ENCODE measurements at regions not wholly inside any gene's neighbourhood (a gene's known extent, or its start where the extent isn't known, plus 50 kb on each side); places are given as distances from the start of the nearest gene placed in this dataset.
"Not testable (repeated sequence)": the region's sequence is repeated elsewhere in the genome, so short reads cannot be mapped to it uniquely, and the experiment has no call there.

DNA sequence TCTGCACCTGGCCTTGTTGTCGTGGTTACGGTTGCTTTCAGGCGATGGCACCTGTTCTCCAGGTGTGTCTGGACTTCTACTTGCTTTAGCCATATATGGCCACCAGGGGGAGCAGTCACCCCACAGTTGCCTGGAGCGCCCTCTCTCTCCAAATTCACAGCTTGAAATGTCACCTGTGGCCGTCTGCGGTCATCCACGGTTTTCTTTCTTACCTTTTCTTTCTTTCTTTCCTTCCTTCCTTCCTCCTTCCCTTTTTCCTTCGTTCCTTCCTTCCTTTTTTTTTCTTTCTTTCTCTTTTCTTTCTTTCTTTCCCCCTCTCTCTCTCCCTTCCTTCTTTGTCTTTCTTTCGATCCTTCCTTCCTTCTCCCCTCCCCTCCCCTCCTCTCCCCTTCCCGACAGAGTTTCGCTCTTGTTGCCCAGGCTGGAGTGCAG, 150.5 kb upstream of the VKORC1L1 start:
- H3K4me3 ChIP-seq (ENCODE audit: low read depth, low read length) = no peak overlapping the region

DNA sequence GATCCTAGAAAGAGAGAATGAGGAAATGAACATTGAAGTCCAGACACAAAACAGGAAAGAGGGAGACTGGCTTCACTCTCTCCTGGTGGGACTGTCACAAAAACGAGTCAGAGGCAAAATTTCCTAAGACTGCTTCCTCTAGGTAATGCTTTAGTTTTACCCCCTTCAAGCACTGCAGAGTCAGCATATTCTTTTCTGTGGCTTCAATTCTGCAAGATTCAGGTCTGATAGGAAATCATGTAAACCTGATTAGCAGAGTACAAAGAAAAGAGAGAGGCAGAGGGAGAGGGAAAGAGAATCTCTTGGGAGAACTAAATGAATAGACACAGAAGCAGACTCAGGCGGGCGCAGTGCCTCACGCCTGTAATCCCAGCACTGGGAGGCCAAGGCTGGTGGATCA, 145.7 kb upstream of the VKORC1L1 start:
- H3K4me3 ChIP-seq (ENCODE audit: low read depth, low read length) = not testable (repeated sequence)

DNA sequence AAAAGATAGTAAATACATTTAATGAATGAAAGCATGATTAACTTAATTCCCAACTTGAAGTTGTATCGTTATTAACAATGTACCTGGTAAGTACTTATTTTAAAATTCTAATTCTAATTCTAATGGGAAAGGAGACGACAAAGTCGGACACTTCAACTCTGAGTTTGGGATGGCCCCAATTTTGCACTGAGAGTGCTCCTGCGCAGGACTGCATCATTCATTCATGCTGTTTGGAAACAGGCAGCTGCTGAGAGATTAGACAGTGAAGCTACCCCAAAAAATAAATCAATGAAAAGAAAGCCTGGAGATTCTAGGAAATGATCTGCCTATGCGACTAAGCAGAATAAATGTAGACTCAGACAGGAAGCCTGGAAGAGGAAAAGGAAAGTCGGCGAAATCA, 141.7 kb upstream of the VKORC1L1 start:
- peak overlapping the region; percentile 42 for H3K4me3 ChIP-seq (ENCODE audit: low read depth, low read length)

- H3K4me3 ChIP-seq (ENCODE audit: low read depth, low read length) = peak overlapping the region; percentile 42
These were observed 141.3 kb upstream of the VKORC1L1 start for GRCh38 chr7:65731562-65732035.

DNA sequence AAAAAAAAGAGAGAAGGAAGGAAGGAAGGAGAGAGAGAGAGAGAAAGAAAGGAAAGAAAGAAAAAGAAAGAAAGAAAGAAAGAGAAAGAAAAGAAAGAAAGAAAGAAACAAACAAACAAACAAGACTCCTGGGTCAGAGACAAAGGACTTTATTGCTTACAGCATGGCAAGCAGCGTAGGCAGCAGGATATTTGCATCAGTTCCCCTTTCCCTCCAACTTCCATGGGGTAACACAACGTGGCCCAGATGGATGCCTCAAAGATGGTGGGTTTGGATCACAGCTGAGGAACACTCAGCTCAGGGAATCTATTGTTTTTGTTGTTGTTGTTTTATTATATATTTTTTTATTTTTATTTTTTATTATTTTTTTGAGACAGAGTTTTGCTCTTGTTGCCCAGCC, 128.5 kb upstream of the VKORC1L1 start:
- H3K4me3 ChIP-seq (ENCODE audit: low read depth, low read length) = no peak overlapping the region

GRCh38 chr7:65746398-65746669, 126.5 kb upstream of the VKORC1L1 start:
- no peak overlapping the region for H3K4me3 ChIP-seq (ENCODE audit: low read depth, low read length)

GRCh38 chr7:65749039-65749438, 123.8 kb upstream of the VKORC1L1 start:
- H3K4me3 ChIP-seq (ENCODE audit: low read depth, low read length) = no peak overlapping the region

DNA sequence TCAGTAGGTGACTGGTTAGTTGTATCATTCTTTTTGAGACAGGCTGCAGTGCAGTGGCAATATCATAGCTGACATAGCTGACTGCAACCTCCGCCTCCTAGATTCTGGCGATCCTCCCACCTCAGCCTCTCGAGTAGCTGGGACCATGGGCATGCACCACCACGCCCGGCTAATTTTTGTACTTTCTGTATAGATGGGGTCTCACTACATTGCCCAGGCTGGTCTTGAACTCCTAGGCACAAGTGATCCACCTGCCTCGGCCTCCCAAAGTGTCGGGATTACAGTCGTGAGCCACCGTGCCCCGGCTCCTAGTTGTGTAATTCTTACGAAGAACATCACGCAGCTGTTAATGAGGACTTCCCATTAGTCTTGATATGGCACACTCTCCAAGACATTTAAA, 123.4 kb upstream of the VKORC1L1 start:
- H3K4me3 ChIP-seq (ENCODE audit: low read depth, low read length) = no peak overlapping the region

DNA sequence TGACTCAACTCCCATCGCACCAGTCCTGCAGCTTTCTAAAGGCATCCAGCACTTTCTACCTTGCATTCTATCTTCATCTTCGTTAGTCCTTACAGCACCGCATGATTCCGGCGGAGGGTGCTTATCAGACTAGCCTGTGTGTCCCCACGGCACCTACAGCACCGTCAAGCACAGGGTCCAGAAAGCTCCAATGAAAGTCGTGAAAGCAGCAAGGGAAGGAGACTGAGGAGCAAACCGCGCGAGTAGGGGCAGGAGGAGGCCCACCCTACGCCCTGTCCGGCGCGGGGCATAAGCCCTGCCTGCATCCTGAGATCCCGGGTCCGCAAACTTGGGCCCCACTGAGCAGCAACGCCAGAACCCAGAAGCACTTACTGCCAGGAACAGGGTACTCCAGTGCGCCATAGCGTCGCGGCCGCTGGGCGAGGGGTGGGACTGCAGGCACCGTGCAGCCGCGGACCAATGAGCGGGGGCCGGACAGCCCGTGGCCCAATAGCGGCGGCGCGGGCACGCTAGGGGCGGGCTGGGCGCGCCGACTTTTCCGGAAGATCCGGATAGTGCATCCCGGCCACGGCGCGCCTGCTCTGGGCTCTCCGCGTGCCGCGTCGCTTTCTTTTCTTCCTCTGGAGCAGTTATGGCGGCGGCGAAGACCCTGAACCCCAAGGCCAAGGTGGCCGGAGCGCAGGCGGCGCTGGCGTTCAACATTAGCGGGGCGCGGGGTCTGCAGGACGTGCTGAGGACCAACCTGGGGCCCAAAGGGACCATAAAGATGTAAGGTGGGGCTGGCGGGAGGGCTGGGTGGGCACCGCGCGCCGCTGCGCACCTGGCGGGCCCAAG, 122.1 kb upstream of the VKORC1L1 start:
- H3K4me3 ChIP-seq (ENCODE audit: low read depth, low read length) = peak overlapping the region; percentile 96

DNA sequence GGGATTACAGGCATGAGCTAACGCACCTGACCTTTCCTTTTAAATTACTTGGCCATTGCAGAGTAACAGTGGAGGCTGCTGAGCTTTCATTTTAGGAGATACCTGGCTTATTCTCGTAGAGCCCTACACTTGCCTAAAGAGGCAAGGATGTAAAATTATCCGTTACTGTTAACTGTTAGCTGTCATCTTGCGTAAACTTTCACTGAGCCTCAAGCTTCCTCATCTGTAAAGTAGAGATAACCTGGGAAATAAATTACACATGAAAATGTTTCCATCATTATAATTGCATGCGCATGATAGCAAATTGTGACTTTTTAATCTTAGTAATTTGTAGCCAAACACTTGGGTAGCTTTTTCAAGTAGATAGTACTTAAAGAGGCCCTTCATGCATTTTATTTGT, 118.8 kb upstream of the VKORC1L1 start:
- H3K4me3 ChIP-seq (ENCODE audit: low read depth, low read length) = not testable (repeated sequence)

- not testable (repeated sequence) for H3K4me3 ChIP-seq (ENCODE audit: low read depth, low read length)
These were observed 113.9 kb upstream of the VKORC1L1 start for GRCh38 chr7:65758991-65759390.

GRCh38 chr7:65762712-65763111, 110.2 kb upstream of the VKORC1L1 start:
- not testable (repeated sequence) for H3K4me3 ChIP-seq (ENCODE audit: low read depth, low read length)

GRCh38 chr7:65763114-65763513, 109.8 kb upstream of the VKORC1L1 start:
- H3K4me3 ChIP-seq (ENCODE audit: low read depth, low read length) = not testable (repeated sequence)

GRCh38 chr7:65770473-65771225, 102.2 kb upstream of the VKORC1L1 start:
- peak overlapping the region; percentile 80 for H3K4me3 ChIP-seq (ENCODE audit: low read depth, low read length)

DNA sequence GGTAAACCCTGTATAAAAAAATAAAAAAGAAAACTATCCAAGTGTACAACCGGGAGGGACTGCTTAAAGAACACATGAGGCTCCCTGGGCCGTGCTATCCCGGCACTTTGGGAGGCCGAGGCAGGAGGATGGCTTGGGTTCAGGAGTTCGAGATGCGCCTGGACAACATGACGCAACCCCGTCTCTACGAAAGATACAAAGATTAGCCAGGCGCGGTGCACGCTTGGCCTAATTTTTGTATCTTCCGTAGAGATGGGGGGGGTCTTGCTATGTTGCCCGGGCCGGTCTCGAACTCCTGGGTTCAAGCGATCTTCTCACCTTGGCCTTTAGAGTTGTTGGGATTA, 101.7 kb upstream of the VKORC1L1 start:
- not testable (repeated sequence) for H3K4me3 ChIP-seq (ENCODE audit: low read depth, low read length)

DNA sequence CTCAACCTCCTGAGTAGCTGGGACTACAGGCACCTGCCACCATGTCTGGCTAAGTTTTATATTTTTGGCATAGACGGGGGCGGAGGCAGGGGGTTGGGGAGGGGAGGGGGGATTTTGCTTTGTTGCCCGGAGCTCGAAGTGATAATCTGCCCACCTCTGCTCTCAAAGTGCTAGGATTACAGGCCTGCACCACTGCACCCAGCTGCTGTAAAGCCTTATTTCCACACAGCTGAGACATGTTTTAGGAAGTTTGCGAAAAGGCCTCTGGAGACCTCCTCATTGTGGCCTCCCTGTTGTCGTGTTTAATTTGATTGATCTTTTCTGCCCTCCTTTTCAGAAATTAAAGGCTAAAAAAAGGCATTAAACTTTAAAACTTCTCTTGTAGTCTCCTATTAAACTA, 96.2 kb upstream of the VKORC1L1 start:
- not testable (repeated sequence) for H3K4me3 ChIP-seq (ENCODE audit: low read depth, low read length)

DNA sequence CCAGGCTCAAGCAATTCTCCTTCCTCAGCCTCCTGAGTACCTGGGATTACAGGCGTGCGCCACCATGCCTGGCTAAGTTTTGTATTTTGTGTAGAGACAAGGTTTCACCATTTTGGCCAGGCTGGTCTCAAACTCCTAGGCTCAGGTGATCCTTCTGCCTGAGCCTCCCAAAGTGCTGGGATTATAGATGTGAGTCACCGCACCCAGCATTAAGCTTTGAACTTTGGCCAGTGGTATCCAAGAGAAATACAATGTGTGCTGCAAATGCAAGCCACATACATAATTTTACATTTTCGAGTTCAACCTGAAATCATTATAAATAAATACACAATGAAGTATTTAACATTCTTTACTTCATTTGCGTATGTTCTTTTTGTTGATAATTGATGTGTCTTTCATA, 82.9 kb upstream of the VKORC1L1 start:
- not testable (repeated sequence) for H3K4me3 ChIP-seq (ENCODE audit: low read depth, low read length)

- H3K4me3 ChIP-seq (ENCODE audit: low read depth, low read length) = not testable (repeated sequence)
These were observed 81.1 kb upstream of the VKORC1L1 start for GRCh38 chr7:65791788-65792187.

DNA sequence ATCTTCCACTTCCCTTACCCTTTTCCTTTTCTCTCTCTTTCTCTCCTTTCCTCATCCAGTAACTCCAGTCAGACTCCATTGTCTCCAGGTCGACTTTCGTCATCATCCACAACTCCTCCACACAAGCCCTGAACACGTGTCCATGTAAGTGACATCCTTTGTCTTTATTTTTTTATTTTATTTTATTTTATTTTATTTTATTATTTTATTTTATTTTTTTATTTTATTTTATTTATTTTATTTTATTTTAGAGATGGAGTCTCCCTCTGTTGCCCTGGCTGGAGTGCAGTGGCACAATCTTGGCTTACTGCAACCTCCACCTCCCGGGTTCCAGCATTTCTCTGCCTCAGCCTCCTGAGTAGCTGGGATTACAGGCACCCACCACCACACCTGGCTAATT, 80.1 kb upstream of the VKORC1L1 start:
- H3K4me3 ChIP-seq (ENCODE audit: low read depth, low read length) = not testable (repeated sequence)

DNA sequence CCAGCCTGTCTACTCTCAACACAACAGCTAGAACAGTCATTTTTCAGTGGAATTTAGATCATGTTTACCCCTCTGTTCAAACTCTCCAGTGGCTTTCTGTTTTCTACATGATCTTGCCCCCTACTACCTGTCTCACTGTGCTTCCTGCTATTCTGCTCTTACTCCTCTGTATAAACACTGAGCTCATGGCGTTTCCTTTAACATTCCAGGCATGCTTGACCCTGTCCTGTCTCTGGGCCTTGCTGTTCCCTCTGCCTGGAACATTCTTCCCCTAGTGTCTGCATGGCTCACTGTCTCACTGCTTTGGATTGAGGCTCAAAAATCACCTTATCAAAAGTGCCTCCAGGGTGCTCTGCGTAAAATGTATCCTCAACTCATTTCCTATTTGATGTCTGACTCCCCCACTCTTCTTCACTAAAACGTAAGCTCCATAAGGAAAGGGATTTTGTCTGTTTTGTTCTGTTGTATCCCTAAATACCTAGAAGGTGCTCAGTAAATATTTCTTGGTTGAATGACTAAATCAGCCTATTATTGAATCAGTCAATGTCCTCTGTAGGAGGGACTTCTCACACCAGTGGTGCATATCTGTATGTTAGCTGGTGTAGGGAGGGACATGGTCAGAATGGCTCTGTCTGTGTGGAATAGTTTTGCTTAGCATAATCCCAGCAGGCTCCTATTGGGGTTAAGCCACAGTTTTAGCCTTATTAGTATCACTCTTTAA, 78.0 kb upstream of the VKORC1L1 start:
- H3K4me3 ChIP-seq (ENCODE audit: low read depth, low read length) = not testable (repeated sequence)

GRCh38 chr7:65795392-65795716, 77.5 kb upstream of the VKORC1L1 start:
- H3K4me3 ChIP-seq (ENCODE audit: low read depth, low read length) = not testable (repeated sequence)

GRCh38 chr7:65796205-65796604, 76.7 kb upstream of the VKORC1L1 start:
- no peak overlapping the region for H3K4me3 ChIP-seq (ENCODE audit: low read depth, low read length)
